ENCODE measurements at regions not wholly inside any gene's neighbourhood (a gene's known extent, or its start where the extent isn't known, plus 50 kb on each side); places are given as distances from the start of the nearest gene placed in this dataset.
A peak's percentile ranks its signal among the peaks of the same experiment; 100 is the strongest.

DNA sequence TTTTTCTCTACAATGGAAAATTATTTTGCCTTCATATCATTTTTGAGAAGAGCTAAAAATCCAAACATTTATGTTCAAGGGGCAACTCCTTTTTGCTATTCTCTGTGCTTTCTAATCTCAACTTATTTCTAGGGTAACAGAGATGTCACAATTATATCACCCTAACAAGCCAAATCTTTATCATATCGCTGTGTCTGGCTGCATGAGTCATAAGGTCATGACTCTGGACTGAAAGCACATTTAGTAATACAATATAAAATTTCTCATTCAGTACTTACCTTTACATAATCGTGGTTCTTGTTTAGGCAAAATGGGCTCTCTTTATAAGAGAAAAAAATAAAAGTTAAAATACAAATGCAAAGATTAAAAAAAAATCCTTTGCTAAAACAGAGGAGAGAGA, 326.0 kb downstream of the CASP12 start:
- WGBS, 5 donors: 62 to 86% (median 73%) methylated on average over 2 of the region's 2 CpGs
- no peak overlapping the region for H3K4me3 ChIP-seq
- intact Hi-C loops (cut with DNase I; ENCODE audit: low total_unique reads): no loop called here
- no peaks in the 10 kb centered on the region for H3K27me3 ChIP-seq (replicated peaks in 1 of 7)
- no peaks in the 10 kb centered on the region for H3K36me3 ChIP-seq
- H3K9me3 ChIP-seq: peaks cover 0 to 13% (median 0%) of the 10 kb centered on the region in 8 donors
- DNase-seq: no peak
- no peak overlapping the region for H3K27ac ChIP-seq
- TF ChIP-seq POLR2AphosphoS5 (IDR thresholded peaks at IDR 0.05) (no peak), POLR2A (IDR thresholded peaks at IDR 0.05) (no peak)
- TF ChIP-seq, protein P1, sequence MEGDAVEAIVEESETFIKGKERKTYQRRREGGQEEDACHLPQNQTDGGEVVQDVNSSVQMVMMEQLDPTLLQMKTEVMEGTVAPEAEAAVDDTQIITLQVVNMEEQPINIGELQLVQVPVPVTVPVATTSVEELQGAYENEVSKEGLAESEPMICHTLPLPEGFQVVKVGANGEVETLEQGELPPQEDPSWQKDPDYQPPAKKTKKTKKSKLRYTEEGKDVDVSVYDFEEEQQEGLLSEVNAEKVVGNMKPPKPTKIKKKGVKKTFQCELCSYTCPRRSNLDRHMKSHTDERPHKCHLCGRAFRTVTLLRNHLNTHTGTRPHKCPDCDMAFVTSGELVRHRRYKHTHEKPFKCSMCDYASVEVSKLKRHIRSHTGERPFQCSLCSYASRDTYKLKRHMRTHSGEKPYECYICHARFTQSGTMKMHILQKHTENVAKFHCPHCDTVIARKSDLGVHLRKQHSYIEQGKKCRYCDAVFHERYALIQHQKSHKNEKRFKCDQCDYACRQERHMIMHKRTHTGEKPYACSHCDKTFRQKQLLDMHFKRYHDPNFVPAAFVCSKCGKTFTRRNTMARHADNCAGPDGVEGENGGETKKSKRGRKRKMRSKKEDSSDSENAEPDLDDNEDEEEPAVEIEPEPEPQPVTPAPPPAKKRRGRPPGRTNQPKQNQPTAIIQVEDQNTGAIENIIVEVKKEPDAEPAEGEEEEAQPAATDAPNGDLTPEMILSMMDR (IDR thresholded peaks at IDR 0.05 in 8 of 11, conservative IDR thresholded peaks at IDR 0.05 in 3 of 11): no peak
- no peaks in the 10 kb centered on the region for H3K4me1 ChIP-seq

DNA sequence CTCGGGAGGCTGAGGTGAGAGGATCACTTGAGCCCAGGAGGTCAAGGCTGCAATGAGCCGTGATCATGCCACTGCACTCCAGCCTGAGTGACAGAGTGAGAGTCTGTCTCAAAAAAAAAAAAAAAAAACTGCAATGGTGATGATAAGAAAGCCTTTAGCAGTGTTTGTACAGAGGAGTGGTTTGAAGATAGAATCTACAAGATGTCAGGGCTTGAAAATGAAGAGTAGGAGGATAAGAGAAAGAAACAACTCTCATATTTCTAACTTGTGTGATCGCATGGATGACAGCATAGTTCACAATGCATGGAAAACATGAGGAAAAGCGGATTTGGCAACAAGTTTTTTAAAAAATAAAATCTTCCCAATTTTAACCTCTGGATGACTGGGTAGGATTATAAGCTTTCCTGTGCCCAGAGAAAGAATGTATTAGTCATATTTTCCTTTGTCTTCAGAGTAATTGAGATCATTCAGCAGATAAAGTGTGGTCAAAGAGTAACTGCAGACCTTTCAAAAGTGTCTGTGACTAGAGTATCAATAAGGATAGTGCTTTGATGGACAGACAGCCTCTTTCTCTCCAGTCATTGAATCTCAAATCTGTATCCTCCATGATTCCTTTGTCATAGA, 328.1 kb downstream of the CASP12 start:
- H3K36me3 ChIP-seq: no peaks in the 10 kb centered on the region
- 79 to 89% (median 84%) methylated on average over 4 of the region's 4 CpGs for whole genome bisulfite sequencing, 5 donors
- intact Hi-C loops (cut with DNase I; ENCODE audit: low total_unique reads): no loop called here
- no peaks in the 10 kb centered on the region for H3K4me1 ChIP-seq
- no peak overlapping the region for H3K27ac ChIP-seq
- DNase-seq: no peak
- H3K4me3 ChIP-seq: no peak overlapping the region
- no peak for TF ChIP-seq POLR2AphosphoS5 (IDR thresholded peaks at IDR 0.05)
- no peak for TF ChIP-seq POLR2A (IDR thresholded peaks at IDR 0.05)
- TF ChIP-seq, protein P1 (IDR thresholded peaks at IDR 0.05 in 8 of 11, conservative IDR thresholded peaks at IDR 0.05 in 3 of 11): no peak
- no peaks in the 10 kb centered on the region for H3K27me3 ChIP-seq (replicated peaks in 1 of 7)
- H3K9me3 ChIP-seq: peaks cover 0 to 5% (median 4%) of the 10 kb centered on the region in 8 donors

DNA sequence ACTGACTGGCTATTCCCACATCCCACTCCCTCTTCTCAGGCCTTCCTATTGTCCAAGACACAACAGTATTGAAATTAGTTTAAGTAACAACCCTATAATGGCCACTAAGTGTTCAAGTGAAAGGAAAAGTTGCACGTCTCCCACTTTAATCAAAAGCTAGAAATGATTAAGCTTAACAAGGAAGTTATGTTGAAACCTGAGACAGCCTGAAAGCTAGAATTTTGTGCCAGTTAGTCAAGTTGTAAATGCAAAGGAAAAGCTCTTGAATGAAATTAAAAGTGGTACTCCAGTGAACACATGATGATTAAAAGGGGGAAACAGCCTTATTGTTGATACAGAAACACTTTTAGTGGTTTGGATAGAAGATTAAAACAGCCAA, 332.7 kb downstream of the CASP12 start:
- Histone ChIP-seq H3K9me3 (peaks cover 0 to 13% (median 5%) of the 10 kb centered on the region in 8 donors), H3K27me3 (replicated peaks in 1 of 7) (no peaks in the 10 kb centered on the region), H3K4me3 (no peak overlapping the region), H3K27ac (no peak overlapping the region), H3K36me3 (no peaks in the 10 kb centered on the region), H3K4me1 (no peaks in the 10 kb centered on the region)
- TF ChIP-seq, protein P1 (IDR thresholded peaks at IDR 0.05 in 8 of 11, conservative IDR thresholded peaks at IDR 0.05 in 3 of 11): no peak
- TF ChIP-seq POLR2AphosphoS5 (IDR thresholded peaks at IDR 0.05): no peak
- no peak for TF ChIP-seq POLR2A (IDR thresholded peaks at IDR 0.05)
- 44 to 86% (median 57%) methylated on average over 1 of the region's 1 CpG for WGBS, 5 donors
- intact Hi-C loops (cut with DNase I; ENCODE audit: low total_unique reads): no loop called here
- no peak for DNase-seq

DNA sequence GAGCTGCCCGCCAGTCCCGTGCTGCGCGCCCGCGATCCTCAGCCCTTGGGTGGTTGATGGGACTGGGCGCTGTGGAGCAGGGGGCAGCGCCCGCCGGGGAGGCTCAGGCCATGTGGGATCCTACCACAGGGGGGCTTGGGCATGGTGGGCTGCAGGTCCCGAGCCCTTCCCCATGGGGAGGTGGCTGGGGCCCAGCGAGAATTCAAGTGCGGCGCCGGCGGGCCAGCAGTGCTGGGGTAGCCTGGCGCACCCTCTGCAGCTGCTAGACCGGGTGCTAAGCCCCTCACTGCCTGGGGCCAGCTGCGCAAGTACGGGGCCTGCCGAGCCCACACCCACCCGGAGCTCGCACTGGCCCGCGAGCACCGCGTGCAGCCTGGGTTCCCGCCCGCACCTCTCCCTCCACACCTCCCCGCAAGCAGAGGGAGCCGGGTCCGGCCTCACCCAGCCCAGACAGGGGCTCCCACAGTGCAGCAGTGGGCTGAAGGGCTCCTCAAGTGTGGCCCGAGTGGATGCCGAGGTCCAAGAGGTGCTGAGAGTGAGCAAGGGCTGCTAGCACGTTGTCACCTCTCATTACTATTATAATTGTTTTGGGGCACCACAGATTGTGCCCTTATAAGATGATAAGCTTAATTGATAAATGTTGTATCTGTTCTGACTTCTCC, 333.2 kb downstream of the CASP12 start:
- WGBS, 5 donors: 88 to 98% (median 96%) methylated on average over 11 to 35 of the region's 35 CpGs
- Histone ChIP-seq H3K9me3 (peaks cover 0 to 13% (median 5%) of the 10 kb centered on the region in 8 donors), H3K4me1 (no peaks in the 10 kb centered on the region), H3K27ac (no peak overlapping the region), H3K4me3 (no peak overlapping the region), H3K27me3 (replicated peaks in 1 of 7) (no peaks in the 10 kb centered on the region), H3K36me3 (no peaks in the 10 kb centered on the region)
- TF ChIP-seq POLR2A (IDR thresholded peaks at IDR 0.05) (no peak), POLR2AphosphoS5 (IDR thresholded peaks at IDR 0.05) (no peak)
- TF ChIP-seq, protein P1 (IDR thresholded peaks at IDR 0.05 in 8 of 11, conservative IDR thresholded peaks at IDR 0.05 in 3 of 11): no peak
- DNase-seq: peak; percentile 71
- intact Hi-C loops (cut with DNase I; ENCODE audit: low total_unique reads): no loop called here
